Panc1 (cell line): ENCODE measurements at regions not wholly inside any gene's neighbourhood (a gene's known extent, or its start where the extent isn't known, plus 50 kb on each side); places are given as distances from the start of the nearest gene placed in this dataset.

Experiments used
- POLR2AphosphoS5 ChIP-seq: IDR thresholded peaks from 2 replicates; pipeline ENCODE4 v1.6.1; 2012; ENCODE audit warnings: mild to moderate bottlenecking, low read depth, low read length, moderate library complexity
- TF ChIP-seq, protein P1 (sequence below): fragments of 450-650 bp; IDR thresholded peaks from 2 replicates; pipeline ENCODE4 v1.5.1; 2017; ENCODE audit warnings: mild to moderate bottlenecking

GRCh38 chrX:139287155-139287924 lies 243.2 kb upstream of the F9 start:
- TF ChIP-seq POLR2AphosphoS5: no peak
- TF ChIP-seq, protein P1, sequence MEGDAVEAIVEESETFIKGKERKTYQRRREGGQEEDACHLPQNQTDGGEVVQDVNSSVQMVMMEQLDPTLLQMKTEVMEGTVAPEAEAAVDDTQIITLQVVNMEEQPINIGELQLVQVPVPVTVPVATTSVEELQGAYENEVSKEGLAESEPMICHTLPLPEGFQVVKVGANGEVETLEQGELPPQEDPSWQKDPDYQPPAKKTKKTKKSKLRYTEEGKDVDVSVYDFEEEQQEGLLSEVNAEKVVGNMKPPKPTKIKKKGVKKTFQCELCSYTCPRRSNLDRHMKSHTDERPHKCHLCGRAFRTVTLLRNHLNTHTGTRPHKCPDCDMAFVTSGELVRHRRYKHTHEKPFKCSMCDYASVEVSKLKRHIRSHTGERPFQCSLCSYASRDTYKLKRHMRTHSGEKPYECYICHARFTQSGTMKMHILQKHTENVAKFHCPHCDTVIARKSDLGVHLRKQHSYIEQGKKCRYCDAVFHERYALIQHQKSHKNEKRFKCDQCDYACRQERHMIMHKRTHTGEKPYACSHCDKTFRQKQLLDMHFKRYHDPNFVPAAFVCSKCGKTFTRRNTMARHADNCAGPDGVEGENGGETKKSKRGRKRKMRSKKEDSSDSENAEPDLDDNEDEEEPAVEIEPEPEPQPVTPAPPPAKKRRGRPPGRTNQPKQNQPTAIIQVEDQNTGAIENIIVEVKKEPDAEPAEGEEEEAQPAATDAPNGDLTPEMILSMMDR: no peak
